ENCODE measurements at regions not wholly inside any gene's neighbourhood (a gene's known extent, or its start where the extent isn't known, plus 50 kb on each side); places are given as distances from the start of the nearest gene placed in this dataset.

- no peaks in the 10 kb centered on the region for H3K27me3 ChIP-seq (ENCODE audit: control insufficient read depth, insufficient read depth, low read length)
- no peak overlapping the region for H3K4me3 ChIP-seq (ENCODE audit: low read depth, low read length)
- H3K9me3 ChIP-seq (ENCODE audit: control insufficient read depth, insufficient read depth, low read depth, low read length): no peaks in the 10 kb centered on the region
- H3K4me1 ChIP-seq (ENCODE audit: control insufficient read depth, insufficient read depth, low read length): no peaks in the 10 kb centered on the region
- H3K36me3 ChIP-seq (ENCODE audit: control insufficient read depth, insufficient read depth, low read length): no peaks in the 10 kb centered on the region
- H3K9ac ChIP-seq (ENCODE audit: low read length): no peak overlapping the region
- H3K27ac ChIP-seq (ENCODE audit: low read depth, low read length): no peak overlapping the region
Observed at GRCh38 chr5:104539618-104540350, 977.2 kb upstream of the NUDT12 start.

GRCh38 chr5:104538734-104539133 is 976.1 kb upstream of the NUDT12 start:
- no peak overlapping the region for H3K27ac ChIP-seq (ENCODE audit: low read depth, low read length)
- H3K4me1 ChIP-seq (ENCODE audit: control insufficient read depth, insufficient read depth, low read length): no peaks in the 10 kb centered on the region
- no peak overlapping the region for H3K9ac ChIP-seq (ENCODE audit: low read length)
- H3K27me3 ChIP-seq (ENCODE audit: control insufficient read depth, insufficient read depth, low read length): no peaks in the 10 kb centered on the region
- no peaks in the 10 kb centered on the region for H3K9me3 ChIP-seq (ENCODE audit: control insufficient read depth, insufficient read depth, low read depth, low read length)
- H3K36me3 ChIP-seq (ENCODE audit: control insufficient read depth, insufficient read depth, low read length): no peaks in the 10 kb centered on the region
- no peak overlapping the region for H3K4me3 ChIP-seq (ENCODE audit: low read depth, low read length)

- Histone ChIP-seq H3K27me3 (ENCODE audit: control insufficient read depth, insufficient read depth, low read length) (no peaks in the 10 kb centered on the region), H3K36me3 (ENCODE audit: control insufficient read depth, insufficient read depth, low read length) (no peaks in the 10 kb centered on the region)
Observed at GRCh38 chr5:104533498-104533897, 970.9 kb upstream of the NUDT12 start.

GRCh38 chr5:104526866-104527265 is 964.3 kb upstream of the NUDT12 start:
- H3K9ac ChIP-seq (ENCODE audit: low read length): no peak overlapping the region
- no peaks in the 10 kb centered on the region for H3K9me3 ChIP-seq (ENCODE audit: control insufficient read depth, insufficient read depth, low read depth, low read length)
- H3K4me3 ChIP-seq (ENCODE audit: low read depth, low read length): no peak overlapping the region
- H3K27me3 ChIP-seq (ENCODE audit: control insufficient read depth, insufficient read depth, low read length): no peaks in the 10 kb centered on the region
- H3K4me1 ChIP-seq (ENCODE audit: control insufficient read depth, insufficient read depth, low read length): no peaks in the 10 kb centered on the region
- no peak overlapping the region for H3K27ac ChIP-seq (ENCODE audit: low read depth, low read length)
- H3K36me3 ChIP-seq (ENCODE audit: control insufficient read depth, insufficient read depth, low read length): no peaks in the 10 kb centered on the region

More at GRCh38 chr5:104533498-104533897, 970.9 kb upstream of the NUDT12 start:
- Histone ChIP-seq H3K4me1 (ENCODE audit: control insufficient read depth, insufficient read depth, low read length) (no peaks in the 10 kb centered on the region), H3K4me3 (ENCODE audit: low read depth, low read length) (no peak overlapping the region), H3K9ac (ENCODE audit: low read length) (no peak overlapping the region), H3K27ac (ENCODE audit: low read depth, low read length) (no peak overlapping the region), H3K9me3 (ENCODE audit: control insufficient read depth, insufficient read depth, low read depth, low read length) (no peaks in the 10 kb centered on the region)

- Histone ChIP-seq H3K36me3 (ENCODE audit: control insufficient read depth, insufficient read depth, low read length) (no peaks in the 10 kb centered on the region), H3K27me3 (ENCODE audit: control insufficient read depth, insufficient read depth, low read length) (no peaks in the 10 kb centered on the region), H3K9ac (ENCODE audit: low read length) (no peak overlapping the region), H3K4me3 (ENCODE audit: low read depth, low read length) (no peak overlapping the region), H3K4me1 (ENCODE audit: control insufficient read depth, insufficient read depth, low read length) (peaks cover 13% of the 10 kb centered on the region; the same call in 1 of the 2 replicates), H3K27ac (ENCODE audit: low read depth, low read length) (0 out of 2 replicates have a peak overlapping the region, but pooled peaks have one; percentile 33), H3K9me3 (ENCODE audit: control insufficient read depth, insufficient read depth, low read depth, low read length) (peaks cover 13% of the 10 kb centered on the region; the same call in 1 of the 2 replicates)
Observed at GRCh38 chr5:104513640-104514072, 951.1 kb upstream of the NUDT12 start.

- H3K4me1 ChIP-seq (ENCODE audit: control insufficient read depth, insufficient read depth, low read length): peaks cover 13% of the 10 kb centered on the region; the same call in 1 of the 2 replicates
- H3K9me3 ChIP-seq (ENCODE audit: control insufficient read depth, insufficient read depth, low read depth, low read length): peaks cover 13% of the 10 kb centered on the region; the same call in 1 of the 2 replicates
- no peak overlapping the region for H3K9ac ChIP-seq (ENCODE audit: low read length)
- no peak overlapping the region for H3K4me3 ChIP-seq (ENCODE audit: low read depth, low read length)
- no peaks in the 10 kb centered on the region for H3K27me3 ChIP-seq (ENCODE audit: control insufficient read depth, insufficient read depth, low read length)
- no peak overlapping the region for H3K27ac ChIP-seq (ENCODE audit: low read depth, low read length)
- H3K36me3 ChIP-seq (ENCODE audit: control insufficient read depth, insufficient read depth, low read length): no peaks in the 10 kb centered on the region
Observed at GRCh38 chr5:104513121-104513602, 950.6 kb upstream of the NUDT12 start.

GRCh38 chr5:104512063-104512825 is 949.7 kb upstream of the NUDT12 start:
- H3K27me3 ChIP-seq (ENCODE audit: control insufficient read depth, insufficient read depth, low read length): no peaks in the 10 kb centered on the region
- no peak overlapping the region for H3K9ac ChIP-seq (ENCODE audit: low read length)
- peaks cover 13% of the 10 kb centered on the region; the same call in 1 of the 2 replicates for H3K4me1 ChIP-seq (ENCODE audit: control insufficient read depth, insufficient read depth, low read length)
- H3K9me3 ChIP-seq (ENCODE audit: control insufficient read depth, insufficient read depth, low read depth, low read length): peaks cover 13% of the 10 kb centered on the region; the same call in 1 of the 2 replicates
- H3K27ac ChIP-seq (ENCODE audit: low read depth, low read length): no peak overlapping the region
- H3K36me3 ChIP-seq (ENCODE audit: control insufficient read depth, insufficient read depth, low read length): no peaks in the 10 kb centered on the region
- H3K4me3 ChIP-seq (ENCODE audit: low read depth, low read length): no peak overlapping the region

GRCh38 chr5:104498281-104498680 is 935.7 kb upstream of the NUDT12 start:
- H3K27me3 ChIP-seq (ENCODE audit: control insufficient read depth, insufficient read depth, low read length): no peaks in the 10 kb centered on the region
- H3K4me3 ChIP-seq (ENCODE audit: low read depth, low read length): no peak overlapping the region
- no peaks in the 10 kb centered on the region for H3K9me3 ChIP-seq (ENCODE audit: control insufficient read depth, insufficient read depth, low read depth, low read length)
- H3K9ac ChIP-seq (ENCODE audit: low read length): no peak overlapping the region
- H3K36me3 ChIP-seq (ENCODE audit: control insufficient read depth, insufficient read depth, low read length): no peaks in the 10 kb centered on the region
- H3K27ac ChIP-seq (ENCODE audit: low read depth, low read length): no peak overlapping the region
- peaks cover 18% of the 10 kb centered on the region; the same call in 1 of the 2 replicates for H3K4me1 ChIP-seq (ENCODE audit: control insufficient read depth, insufficient read depth, low read length)

GRCh38 chr5:104494083-104494482 is 931.5 kb upstream of the NUDT12 start:
- H3K9me3 ChIP-seq (ENCODE audit: control insufficient read depth, insufficient read depth, low read depth, low read length): no peaks in the 10 kb centered on the region
- no peaks in the 10 kb centered on the region for H3K27me3 ChIP-seq (ENCODE audit: control insufficient read depth, insufficient read depth, low read length)
- H3K36me3 ChIP-seq (ENCODE audit: control insufficient read depth, insufficient read depth, low read length): no peaks in the 10 kb centered on the region
- no peak overlapping the region for H3K9ac ChIP-seq (ENCODE audit: low read length)
- H3K27ac ChIP-seq (ENCODE audit: low read depth, low read length): peak overlapping the region; percentile 46; the same call in 1 of the 2 replicates
- H3K4me3 ChIP-seq (ENCODE audit: low read depth, low read length): no peak overlapping the region
- H3K4me1 ChIP-seq (ENCODE audit: control insufficient read depth, insufficient read depth, low read length): peaks cover 18% of the 10 kb centered on the region; the same call in 1 of the 2 replicates

- no peaks in the 10 kb centered on the region for H3K4me1 ChIP-seq (ENCODE audit: control insufficient read depth, insufficient read depth, low read length)
- H3K27ac ChIP-seq (ENCODE audit: low read depth, low read length): no peak overlapping the region
- H3K4me3 ChIP-seq (ENCODE audit: low read depth, low read length): no peak overlapping the region
- no peaks in the 10 kb centered on the region for H3K36me3 ChIP-seq (ENCODE audit: control insufficient read depth, insufficient read depth, low read length)
- no peaks in the 10 kb centered on the region for H3K27me3 ChIP-seq (ENCODE audit: control insufficient read depth, insufficient read depth, low read length)
- peaks cover 17% of the 10 kb centered on the region for H3K9me3 ChIP-seq (ENCODE audit: control insufficient read depth, insufficient read depth, low read depth, low read length)
- no peak overlapping the region for H3K9ac ChIP-seq (ENCODE audit: low read length)
Observed at GRCh38 chr5:104472811-104473210, 910.2 kb upstream of the NUDT12 start.

- no peaks in the 10 kb centered on the region for H3K9me3 ChIP-seq (ENCODE audit: control insufficient read depth, insufficient read depth, low read depth, low read length)
- H3K9ac ChIP-seq (ENCODE audit: low read length): no peak overlapping the region
- no peaks in the 10 kb centered on the region for H3K36me3 ChIP-seq (ENCODE audit: control insufficient read depth, insufficient read depth, low read length)
- H3K27me3 ChIP-seq (ENCODE audit: control insufficient read depth, insufficient read depth, low read length): no peaks in the 10 kb centered on the region
- no peak overlapping the region for H3K27ac ChIP-seq (ENCODE audit: low read depth, low read length)
- H3K4me3 ChIP-seq (ENCODE audit: low read depth, low read length): no peak overlapping the region
- 0 out of 2 replicates have a peak, but pooled peaks cover 5% of the 10 kb centered on the region for H3K4me1 ChIP-seq (ENCODE audit: control insufficient read depth, insufficient read depth, low read length)
Observed at GRCh38 chr5:104456122-104456521, 893.5 kb upstream of the NUDT12 start.

Data from HUES6 (cell line).